Endothelial cell of umbilical vein (primary cell): ENCODE measurements at regions not wholly inside any gene's neighbourhood (a gene's known extent, or its start where the extent isn't known, plus 50 kb on each side); places are given as distances from the start of the nearest gene placed in this dataset.

Experiments used
- BruUV-seq: library from RNA; stranded (reverse); fragments of 400-500 nt; replicated peaks from 2 replicates; lab custom pipeline; 2021; lab: Mats Ljungman, UMichigan
- CTCF ChIA-PET: fragments of 300-600, 350-600 bp; sonication (Branson Sonifier 250); formaldehyde crosslinking; loops from one replicate; lab custom pipeline; 2021; ENCODE audit warnings: antibody characterized with exemption, inconsistent platforms; lab: Charles Lee
- POLR2A ChIA-PET: fragments of 300-600, 350-600 bp; sonication (Branson Sonifier 250); formaldehyde crosslinking; loops from one replicate; lab custom pipeline; 2021; ENCODE audit warnings: antibody characterized with exemption, inconsistent platforms; lab: Charles Lee
- DNase-seq: peaks from one replicate; pipeline ENCODE4 v3.0.0-alpha.2; 2011; ENCODE audit warnings: low read depth, low spot score
- FAIRE-seq: peaks from 2 replicates; lab custom pipeline; 2011; peaks lifted over from hg19 to GRCh38; lab: Jason Lieb, UNC
- H2AFZ ChIP-seq: 2 replicates; pipeline ENCODE4 v1.6.0; 2012; ENCODE audit warnings: low read depth, low read length, control low read depth, inconsistent platforms
- H3K27ac ChIP-seq: 2 replicates; pipeline ENCODE4 v1.5.1; 2011; ENCODE audit warnings: low read depth, mild to moderate bottlenecking, control low read depth, low read length, moderate library complexity; ENCODE audit not compliant: insufficient read depth
- H3K27me3 ChIP-seq, 2 experiments: 2 replicates each; pipeline versions ENCODE4 v1.6.0 to v1.6.1; 2011; ENCODE audit warnings: low read length in 2 of 2, mixed read lengths in 1 of 2; ENCODE audit not compliant: control insufficient read depth in 2 of 2, insufficient read depth in 2 of 2
- H3K36me3 ChIP-seq, 2 experiments: 2 replicates in 1 of 2; 3 replicates in 1 of 2; pipeline ENCODE4 v1.5.1; 2011; ENCODE audit warnings: low read length in 2 of 2, mild to moderate bottlenecking in 1 of 2, moderate library complexity in 1 of 2; ENCODE audit not compliant: control insufficient read depth in 2 of 2, insufficient read depth in 2 of 2; ENCODE audit errors: extremely low read depth in 1 of 2
- H3K4me1 ChIP-seq: 3 replicates; pipeline ENCODE4 v1.5.1; 2011; ENCODE audit warnings: mild to moderate bottlenecking, low read length; ENCODE audit not compliant: control insufficient read depth, insufficient read depth; ENCODE audit errors: extremely low read depth
- H3K4me2 ChIP-seq: 2 replicates; pipeline ENCODE4 v1.6.1; 2011; ENCODE audit warnings: low read length, control low read depth, mixed read lengths; ENCODE audit not compliant: insufficient read depth
- H3K4me3 ChIP-seq, 3 experiments: fragments of 200-600 bp in 1 of 3; sonication (generic), shearing (Covaris generic) in 1 of 3; replicated peaks in 1 of 3; 2 replicates each; pipeline ENCODE4 v1.5.1; 2011 to 2016; ENCODE audit warnings: control low read depth in 3 of 3, low read length in 3 of 3, mild to moderate bottlenecking in 2 of 3, inconsistent platforms in 1 of 3, low read depth in 1 of 3, moderate library complexity in 1 of 3; ENCODE audit not compliant: insufficient read depth in 1 of 3
- H3K79me2 ChIP-seq: 2 replicates; pipeline ENCODE4 v1.6.0; 2012; ENCODE audit warnings: low read length, inconsistent platforms; ENCODE audit not compliant: control insufficient read depth, insufficient read depth
- H3K9ac ChIP-seq: replicated peaks from 2 replicates; pipeline ENCODE3; 2011; ENCODE audit warnings: low read length, control low read depth; ENCODE audit not compliant: insufficient read depth; ENCODE audit errors: extremely low read depth
- H3K9me1 ChIP-seq: replicated peaks from 3 replicates; pipeline ENCODE4 v1.6.0; 2011; ENCODE audit warnings: mild to moderate bottlenecking, low read length; ENCODE audit not compliant: control insufficient read depth, insufficient read depth; ENCODE audit errors: extremely low read depth
- H3K9me3 ChIP-seq: replicated peaks from 2 replicates; pipeline ENCODE4 v1.5.1; 2012; ENCODE audit warnings: low read length, inconsistent platforms; ENCODE audit not compliant: control insufficient read depth, insufficient read depth
- H4K20me1 ChIP-seq: replicated peaks from 2 replicates; pipeline ENCODE3; 2011; ENCODE audit warnings: mild to moderate bottlenecking, low read length; ENCODE audit not compliant: control insufficient read depth, insufficient read depth; ENCODE audit errors: extremely low read depth
- CTCF ChIP-seq, 2 donors: IDR thresholded peaks; 1 replicate in 1 of 2; 2 replicates in 1 of 2; pipeline ENCODE4 v1.5.1; 2011; ENCODE audit warnings: low read length in 2 of 2, mild to moderate bottlenecking in 2 of 2, moderate library complexity in 2 of 2, control low read depth in 1 of 2, inconsistent platforms in 1 of 2, low read depth in 1 of 2; ENCODE audit not compliant: insufficient read depth in 1 of 2; ENCODE audit errors: extremely low read depth in 1 of 2
- EZH2 ChIP-seq: IDR thresholded peaks from 2 replicates; pipeline ENCODE4 v1.6.1; 2012; ENCODE audit warnings: borderline replicate concordance, low read depth, mild to moderate bottlenecking, moderate library complexity, low read length, inconsistent platforms; ENCODE audit not compliant: severe bottlenecking
- FOS ChIP-seq: IDR thresholded peaks from 2 replicates; pipeline ENCODE4 v1.6.1; 2011; ENCODE audit warnings: mild to moderate bottlenecking, low read length, moderate library complexity, borderline replicate concordance; ENCODE audit not compliant: insufficient read depth
- GATA2 ChIP-seq: IDR thresholded peaks from 2 replicates; pipeline ENCODE4 v1.7.0; 2011; ENCODE audit warnings: low read depth, mild to moderate bottlenecking, moderate library complexity, mixed read lengths, low read length; ENCODE audit not compliant: insufficient read length, insufficient read depth
- JUN ChIP-seq: IDR thresholded peaks from 2 replicates; pipeline ENCODE4 v1.6.1; 2011; ENCODE audit warnings: borderline replicate concordance, low read depth; ENCODE audit not compliant: insufficient read length, insufficient read depth
- MAX ChIP-seq: IDR thresholded peaks from 2 replicates; pipeline ENCODE4 v1.6.1; 2011; ENCODE audit not compliant: insufficient read depth, insufficient read length
- MYC ChIP-seq: IDR thresholded peaks from one replicate; pipeline ENCODE4 v1.6.1; 2011; ENCODE audit warnings: mild to moderate bottlenecking, low read depth, low read length
- POLR2A ChIP-seq: IDR thresholded peaks from 2 replicates; pipeline ENCODE4 v1.6.1; 2012; ENCODE audit warnings: low read depth, mild to moderate bottlenecking, control low read depth, low read length
- POLR2AphosphoS5 ChIP-seq: IDR thresholded peaks from 2 replicates; pipeline ENCODE4 v1.6.1; 2012; ENCODE audit warnings: low read depth, mild to moderate bottlenecking, control low read depth, low read length, moderate library complexity; ENCODE audit not compliant: insufficient read depth
- dilution Hi-C: fragments of 300-500 bp; cut with MboI; formaldehyde crosslinking; loops from one replicate; pipeline ENCODE4 v1.15.0; 2019; ENCODE audit warnings: low sequenced_read_pairs; ENCODE audit not compliant: extremely low pct_ligation_motif_present
- intact Hi-C: fragments of 100-400 bp; cut with micrococcal nuclease; formaldehyde crosslinking; loops from one replicate; pipeline ENCODE4 v1.10.0; 2022

GRCh38 chr20:48220033-48220633 is 434.9 kb upstream of the SULF2 start:
- no TSS peak for BruUV-seq

More at GRCh38 chr20:48220033-48220633, 434.9 kb upstream of the SULF2 start:
- no peaks in the 10 kb centered on the region for H3K36me3 ChIP-seq
- dilution Hi-C loops = no loop called here
- ChIA-PET POLR2A (no interaction called here), CTCF (interaction anchor here (0.9 to 1.6 kb wide), 2 partner anchors 95 to 365 kb away, joined by 3 to 6 read pairs; no protein-coding TSS in a partner anchor)
- H3K9me3 ChIP-seq = no peaks in the 10 kb centered on the region
- no peaks in the 10 kb centered on the region for H3K27me3 ChIP-seq
- intact Hi-C loops = no loop called here
- TF ChIP-seq GATA2 = no peak
- TF ChIP-seq FOS = no peak
- TF ChIP-seq MAX = no peak
- no peak for TF ChIP-seq POLR2A
- TF ChIP-seq MYC = no peak
- no peak for TF ChIP-seq EZH2
- TF ChIP-seq POLR2AphosphoS5 = no peak
- TF ChIP-seq JUN = no peak
- no peak for TF ChIP-seq CTCF (IDR thresholded peaks at IDR 0.05; ENCODE audit: extremely low read depth in 1 of 2, insufficient read depth in 1 of 2, low read depth in 1 of 2, low read length in 2 of 2)
- FAIRE-seq (no peak), DNase-seq (no peak)
- H3K79me2 ChIP-seq = no peaks in the 10 kb centered on the region
- H3K9ac ChIP-seq = no peak overlapping the region
- no peak overlapping the region for H3K27ac ChIP-seq
- no peak overlapping the region for H3K4me2 ChIP-seq
- no peaks in the 10 kb centered on the region for H3K9me1 ChIP-seq
- no peaks in the 10 kb centered on the region for H3K4me1 ChIP-seq
- H4K20me1 ChIP-seq = no peaks in the 10 kb centered on the region
- H2AFZ ChIP-seq = no peak overlapping the region
- H3K4me3 ChIP-seq = no peak overlapping the region
